Endothelial cell of umbilical vein (primary cell): ENCODE measurements at regions not wholly inside any gene's neighbourhood (a gene's known extent, or its start where the extent isn't known, plus 50 kb on each side); places are given as distances from the start of the nearest gene placed in this dataset.

Experiments
- BruUV-seq: library from RNA; stranded (reverse); fragments of 400-500 nt; replicated peaks from 2 replicates; lab custom pipeline; 2021; lab: Mats Ljungman, UMichigan
- CTCF ChIA-PET: fragments of 300-600, 350-600 bp; sonication (Branson Sonifier 250); formaldehyde crosslinking; loops from one replicate; lab custom pipeline; 2021; ENCODE audit warnings: antibody characterized with exemption, inconsistent platforms; lab: Charles Lee
- POLR2A ChIA-PET: fragments of 300-600, 350-600 bp; sonication (Branson Sonifier 250); formaldehyde crosslinking; loops from one replicate; lab custom pipeline; 2021; ENCODE audit warnings: antibody characterized with exemption, inconsistent platforms; lab: Charles Lee
- DNase-seq: peaks from one replicate; pipeline ENCODE4 v3.0.0-alpha.2; 2011; ENCODE audit warnings: low read depth, low spot score
- FAIRE-seq: peaks from 2 replicates; lab custom pipeline; 2011; peaks lifted over from hg19 to GRCh38; lab: Jason Lieb, UNC
- H2AFZ ChIP-seq: 2 replicates; pipeline ENCODE4 v1.6.0; 2012; ENCODE audit warnings: low read depth, low read length, control low read depth, inconsistent platforms
- H3K27ac ChIP-seq: 2 replicates; pipeline ENCODE4 v1.5.1; 2011; ENCODE audit warnings: low read depth, mild to moderate bottlenecking, control low read depth, low read length, moderate library complexity; ENCODE audit not compliant: insufficient read depth
- H3K27me3 ChIP-seq, 2 experiments: 2 replicates each; pipeline versions ENCODE4 v1.6.0 to v1.6.1; 2011; ENCODE audit warnings: low read length in 2 of 2, mixed read lengths in 1 of 2; ENCODE audit not compliant: control insufficient read depth in 2 of 2, insufficient read depth in 2 of 2
- H3K36me3 ChIP-seq, 2 experiments: 2 replicates in 1 of 2; 3 replicates in 1 of 2; pipeline ENCODE4 v1.5.1; 2011; ENCODE audit warnings: low read length in 2 of 2, mild to moderate bottlenecking in 1 of 2, moderate library complexity in 1 of 2; ENCODE audit not compliant: control insufficient read depth in 2 of 2, insufficient read depth in 2 of 2; ENCODE audit errors: extremely low read depth in 1 of 2
- H3K4me1 ChIP-seq: 3 replicates; pipeline ENCODE4 v1.5.1; 2011; ENCODE audit warnings: mild to moderate bottlenecking, low read length; ENCODE audit not compliant: control insufficient read depth, insufficient read depth; ENCODE audit errors: extremely low read depth
- H3K4me2 ChIP-seq: 2 replicates; pipeline ENCODE4 v1.6.1; 2011; ENCODE audit warnings: low read length, control low read depth, mixed read lengths; ENCODE audit not compliant: insufficient read depth
- H3K4me3 ChIP-seq, 3 experiments: fragments of 200-600 bp in 1 of 3; sonication (generic), shearing (Covaris generic) in 1 of 3; replicated peaks in 1 of 3; 2 replicates each; pipeline ENCODE4 v1.5.1; 2011 to 2016; ENCODE audit warnings: control low read depth in 3 of 3, low read length in 3 of 3, mild to moderate bottlenecking in 2 of 3, inconsistent platforms in 1 of 3, low read depth in 1 of 3, moderate library complexity in 1 of 3; ENCODE audit not compliant: insufficient read depth in 1 of 3
- H3K79me2 ChIP-seq: 2 replicates; pipeline ENCODE4 v1.6.0; 2012; ENCODE audit warnings: low read length, inconsistent platforms; ENCODE audit not compliant: control insufficient read depth, insufficient read depth
- H3K9ac ChIP-seq: replicated peaks from 2 replicates; pipeline ENCODE3; 2011; ENCODE audit warnings: low read length, control low read depth; ENCODE audit not compliant: insufficient read depth; ENCODE audit errors: extremely low read depth
- H3K9me1 ChIP-seq: replicated peaks from 3 replicates; pipeline ENCODE4 v1.6.0; 2011; ENCODE audit warnings: mild to moderate bottlenecking, low read length; ENCODE audit not compliant: control insufficient read depth, insufficient read depth; ENCODE audit errors: extremely low read depth
- H3K9me3 ChIP-seq: replicated peaks from 2 replicates; pipeline ENCODE4 v1.5.1; 2012; ENCODE audit warnings: low read length, inconsistent platforms; ENCODE audit not compliant: control insufficient read depth, insufficient read depth
- H4K20me1 ChIP-seq: replicated peaks from 2 replicates; pipeline ENCODE3; 2011; ENCODE audit warnings: mild to moderate bottlenecking, low read length; ENCODE audit not compliant: control insufficient read depth, insufficient read depth; ENCODE audit errors: extremely low read depth
- EZH2 ChIP-seq: IDR thresholded peaks from 2 replicates; pipeline ENCODE4 v1.6.1; 2012; ENCODE audit warnings: borderline replicate concordance, low read depth, mild to moderate bottlenecking, moderate library complexity, low read length, inconsistent platforms; ENCODE audit not compliant: severe bottlenecking
- FOS ChIP-seq: IDR thresholded peaks from 2 replicates; pipeline ENCODE4 v1.6.1; 2011; ENCODE audit warnings: mild to moderate bottlenecking, low read length, moderate library complexity, borderline replicate concordance; ENCODE audit not compliant: insufficient read depth
- GATA2 ChIP-seq: IDR thresholded peaks from 2 replicates; pipeline ENCODE4 v1.7.0; 2011; ENCODE audit warnings: low read depth, mild to moderate bottlenecking, moderate library complexity, mixed read lengths, low read length; ENCODE audit not compliant: insufficient read length, insufficient read depth
- JUN ChIP-seq: IDR thresholded peaks from 2 replicates; pipeline ENCODE4 v1.6.1; 2011; ENCODE audit warnings: borderline replicate concordance, low read depth; ENCODE audit not compliant: insufficient read length, insufficient read depth
- MYC ChIP-seq: IDR thresholded peaks from one replicate; pipeline ENCODE4 v1.6.1; 2011; ENCODE audit warnings: mild to moderate bottlenecking, low read depth, low read length
- POLR2A ChIP-seq: IDR thresholded peaks from 2 replicates; pipeline ENCODE4 v1.6.1; 2012; ENCODE audit warnings: low read depth, mild to moderate bottlenecking, control low read depth, low read length
- POLR2AphosphoS5 ChIP-seq: IDR thresholded peaks from 2 replicates; pipeline ENCODE4 v1.6.1; 2012; ENCODE audit warnings: low read depth, mild to moderate bottlenecking, control low read depth, low read length, moderate library complexity; ENCODE audit not compliant: insufficient read depth
- dilution Hi-C: fragments of 300-500 bp; cut with MboI; formaldehyde crosslinking; loops from one replicate; pipeline ENCODE4 v1.15.0; 2019; ENCODE audit warnings: low sequenced_read_pairs; ENCODE audit not compliant: extremely low pct_ligation_motif_present
- intact Hi-C: fragments of 100-400 bp; cut with micrococcal nuclease; formaldehyde crosslinking; loops from one replicate; pipeline ENCODE4 v1.10.0; 2022
- TF ChIP-seq, protein P1 (sequence below), 2 donors: IDR thresholded peaks; 1 replicate in 1 of 2; 2 replicates in 1 of 2; pipeline ENCODE4 v1.5.1; 2011; ENCODE audit warnings: low read length in 2 of 2, mild to moderate bottlenecking in 2 of 2, moderate library complexity in 2 of 2, control low read depth in 1 of 2, inconsistent platforms in 1 of 2, low read depth in 1 of 2; ENCODE audit not compliant: insufficient read depth in 1 of 2; ENCODE audit errors: extremely low read depth in 1 of 2
- TF ChIP-seq, protein P2 (sequence below): IDR thresholded peaks from 2 replicates; pipeline ENCODE4 v1.6.1; 2011; ENCODE audit not compliant: insufficient read depth, insufficient read length

DNA sequence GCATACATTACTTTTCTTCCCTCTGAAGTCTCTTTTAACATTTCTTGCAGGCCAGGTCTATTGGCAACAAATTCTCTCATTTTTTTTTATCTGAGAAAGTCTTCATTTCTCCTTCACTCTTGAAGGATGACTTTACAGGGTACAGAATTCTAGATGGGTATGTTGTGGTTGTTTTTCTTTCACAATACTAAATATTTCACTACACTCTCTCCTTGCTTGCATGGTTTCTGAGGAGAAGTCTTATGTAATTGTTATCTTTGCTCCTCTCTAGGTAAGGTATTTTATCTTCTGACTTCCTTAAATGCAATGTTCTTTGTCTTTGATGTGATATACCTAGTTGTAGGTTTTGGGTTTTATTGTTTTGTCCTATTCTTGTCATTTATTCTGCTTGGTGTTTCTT, 371.1 kb downstream of the FIGN start:
- DNase-seq (no peak), FAIRE-seq (no peak)
- no peak overlapping the region for H3K4me2 ChIP-seq
- dilution Hi-C loops, result no loop called here
- no peaks in the 10 kb centered on the region for H4K20me1 ChIP-seq
- intact Hi-C loops, result no loop called here
- H2AFZ ChIP-seq, result no peak overlapping the region
- POLR2A ChIA-PET, result no interaction called here
- H3K9me1 ChIP-seq, result no peaks in the 10 kb centered on the region
- H3K79me2 ChIP-seq, result no peaks in the 10 kb centered on the region
- BruUV-seq, result no TSS peak
- no peaks in the 10 kb centered on the region for H3K9me3 ChIP-seq
- TF ChIP-seq JUN (no peak), POLR2A (no peak), POLR2AphosphoS5 (no peak), MYC (no peak), EZH2 (no peak), FOS (no peak), GATA2 (no peak)
- TF ChIP-seq, protein P1, sequence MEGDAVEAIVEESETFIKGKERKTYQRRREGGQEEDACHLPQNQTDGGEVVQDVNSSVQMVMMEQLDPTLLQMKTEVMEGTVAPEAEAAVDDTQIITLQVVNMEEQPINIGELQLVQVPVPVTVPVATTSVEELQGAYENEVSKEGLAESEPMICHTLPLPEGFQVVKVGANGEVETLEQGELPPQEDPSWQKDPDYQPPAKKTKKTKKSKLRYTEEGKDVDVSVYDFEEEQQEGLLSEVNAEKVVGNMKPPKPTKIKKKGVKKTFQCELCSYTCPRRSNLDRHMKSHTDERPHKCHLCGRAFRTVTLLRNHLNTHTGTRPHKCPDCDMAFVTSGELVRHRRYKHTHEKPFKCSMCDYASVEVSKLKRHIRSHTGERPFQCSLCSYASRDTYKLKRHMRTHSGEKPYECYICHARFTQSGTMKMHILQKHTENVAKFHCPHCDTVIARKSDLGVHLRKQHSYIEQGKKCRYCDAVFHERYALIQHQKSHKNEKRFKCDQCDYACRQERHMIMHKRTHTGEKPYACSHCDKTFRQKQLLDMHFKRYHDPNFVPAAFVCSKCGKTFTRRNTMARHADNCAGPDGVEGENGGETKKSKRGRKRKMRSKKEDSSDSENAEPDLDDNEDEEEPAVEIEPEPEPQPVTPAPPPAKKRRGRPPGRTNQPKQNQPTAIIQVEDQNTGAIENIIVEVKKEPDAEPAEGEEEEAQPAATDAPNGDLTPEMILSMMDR (IDR thresholded peaks at IDR 0.05; ENCODE audit: extremely low read depth in 1 of 2, insufficient read depth in 1 of 2, low read depth in 1 of 2, low read length in 2 of 2), result no peak
- TF ChIP-seq, protein P2, sequence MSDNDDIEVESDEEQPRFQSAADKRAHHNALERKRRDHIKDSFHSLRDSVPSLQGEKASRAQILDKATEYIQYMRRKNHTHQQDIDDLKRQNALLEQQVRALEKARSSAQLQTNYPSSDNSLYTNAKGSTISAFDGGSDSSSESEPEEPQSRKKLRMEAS, result no peak
- H3K4me3 ChIP-seq, result no peak overlapping the region
- no peak overlapping the region for H3K9ac ChIP-seq
- CTCF ChIA-PET, result no interaction called here
- no peaks in the 10 kb centered on the region for H3K27me3 ChIP-seq
- H3K27ac ChIP-seq, result no peak overlapping the region
- no peaks in the 10 kb centered on the region for H3K36me3 ChIP-seq
- H3K4me1 ChIP-seq, result no peaks in the 10 kb centered on the region
